GM13977 (cell line): ENCODE measurements at regions not wholly inside any gene's neighbourhood (a gene's known extent, or its start where the extent isn't known, plus 50 kb on each side); places are given as distances from the start of the nearest gene placed in this dataset.

Experiments used
- DNase-seq: peaks from one replicate; pipeline ENCODE4 v3.0.0; 2012; ENCODE audit warnings: low spot score
- CTCF ChIP-seq: IDR thresholded peaks from 2 replicates; pipeline ENCODE4 v1.5.1; 2012; ENCODE audit warnings: mild to moderate bottlenecking, control low read depth; ENCODE audit not compliant: insufficient read depth; ENCODE audit errors: extremely low read depth, missing control alignments
- in situ Hi-C: fragments of 300-500 bp; cut with MboI; formaldehyde crosslinking; loops from one replicate; pipeline ENCODE4 v1.12.0; 2022; ENCODE audit warnings: low sequenced_read_pairs, low pct_unique_long_range_greater_than_20kb, mixed read lengths, inconsistent platforms; ENCODE audit not compliant: unreplicated experiment

GRCh38 chr6:103018426-103018825 is 1624.9 kb downstream of the GRIK2 start:
- in situ Hi-C loops: no loop called here

GRCh38 chr6:103017878-103018277 is 1624.4 kb downstream of the GRIK2 start:
- in situ Hi-C loops: no loop called here
- TF ChIP-seq CTCF: no peak
- no peak for DNase-seq

More at GRCh38 chr6:103018426-103018825, 1624.9 kb downstream of the GRIK2 start:
- TF ChIP-seq CTCF: no peak
- DNase-seq: no peak

GRCh38 chr6:103011605-103012004 is 1618.1 kb downstream of the GRIK2 start:
- in situ Hi-C loops: no loop called here
- no peak for TF ChIP-seq CTCF
- no peak for DNase-seq

GRCh38 chr6:103002282-103002681 is 1608.8 kb downstream of the GRIK2 start:
- in situ Hi-C loops: no loop called here
- TF ChIP-seq CTCF: no peak
- DNase-seq: no peak

GRCh38 chr6:103001724-103002123 is 1608.2 kb downstream of the GRIK2 start:
- no peak for TF ChIP-seq CTCF
- DNase-seq: no peak
- in situ Hi-C loops: no loop called here

GRCh38 chr6:103000688-103001087 is 1607.2 kb downstream of the GRIK2 start:
- in situ Hi-C loops: no loop called here
- TF ChIP-seq CTCF: no peak
- DNase-seq: no peak

- DNase-seq: no peak
- no peak for TF ChIP-seq CTCF
- in situ Hi-C loops: no loop called here
These were observed 1602.0 kb downstream of the GRIK2 start for GRCh38 chr6:102995491-102995890.
